Activated CD4-positive, alpha-beta memory T cell treated with anti-CD3 and anti-CD28 coated beads, Interleukin-2, amount 10 ng/mL, durations not matched to agents 7 days and 5 days (primary cell): ENCODE measurements at regions not wholly inside any gene's neighbourhood (a gene's known extent, or its start where the extent isn't known, plus 50 kb on each side); places are given as distances from the start of the nearest gene placed in this dataset.

Source experiments
- CTCF ChIA-PET: fragments of 350-600 bp; sonication (Branson Sonifier 250); formaldehyde crosslinking; loops from one replicate; lab custom pipeline; 2021; ENCODE audit warnings: antibody characterized with exemption, inconsistent platforms; lab: Charles Lee
- POLR2A ChIA-PET: fragments of 350-600 bp; sonication (Branson Sonifier 250); formaldehyde crosslinking; loops from one replicate; lab custom pipeline; 2021; ENCODE audit warnings: antibody characterized with exemption; lab: Charles Lee
- DNase-seq: peaks from one replicate; pipeline ENCODE4 v3.0.0-alpha.2; 2020
- H3K27ac Mint-ChIP-seq: one replicate; pipeline ENCODE4 v1.8.0; 2021; ENCODE audit warnings: mild to moderate bottlenecking, mixed read lengths
- H3K27me3 Mint-ChIP-seq: one replicate; pipeline ENCODE4 v1.8.0; 2021; ENCODE audit warnings: mixed read lengths
- H3K36me3 Mint-ChIP-seq: one replicate; pipeline ENCODE4 v1.8.0; 2021; ENCODE audit warnings: low read depth, mixed read lengths
- H3K4me1 Mint-ChIP-seq: one replicate; pipeline ENCODE4 v1.8.0; 2021; ENCODE audit warnings: mixed read lengths
- H3K4me3 Mint-ChIP-seq: one replicate; pipeline ENCODE4 v1.8.0; 2021; ENCODE audit warnings: mild to moderate bottlenecking, mixed read lengths
- H3K9me3 Mint-ChIP-seq: one replicate; pipeline ENCODE4 v1.8.0; 2021; ENCODE audit warnings: mixed read lengths

DNA sequence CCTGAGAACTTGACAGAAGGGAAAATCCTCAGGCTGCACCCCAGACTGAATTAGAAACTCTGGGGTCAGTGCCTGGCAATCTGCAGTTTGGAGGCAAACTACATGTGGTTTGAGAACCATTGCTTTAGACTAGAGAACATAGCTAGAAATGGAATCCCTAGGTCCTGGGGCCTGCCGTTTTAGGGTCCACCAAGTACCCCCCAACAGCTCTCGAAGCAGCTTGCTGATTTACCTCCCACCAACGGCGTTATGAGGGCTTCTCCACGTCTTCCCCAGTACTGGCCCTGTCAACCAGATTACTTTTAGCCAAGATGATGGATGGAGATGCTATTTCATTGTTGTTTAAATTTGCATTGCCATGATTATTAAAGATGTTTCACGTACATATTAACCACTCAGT, 272.5 kb downstream of the XXYLT1 start:
- H3K4me3 Mint-ChIP-seq: no peak overlapping the region
- no peaks in the 10 kb centered on the region for H3K4me1 Mint-ChIP-seq
- CTCF ChIA-PET: no interaction called here
- H3K9me3 Mint-ChIP-seq: no peaks in the 10 kb centered on the region
- H3K27me3 Mint-ChIP-seq: peaks cover 15% of the 10 kb centered on the region
- DNase-seq: no peak
- H3K36me3 Mint-ChIP-seq: no peaks in the 10 kb centered on the region
- POLR2A ChIA-PET: no interaction called here
- no peak overlapping the region for H3K27ac Mint-ChIP-seq

DNA sequence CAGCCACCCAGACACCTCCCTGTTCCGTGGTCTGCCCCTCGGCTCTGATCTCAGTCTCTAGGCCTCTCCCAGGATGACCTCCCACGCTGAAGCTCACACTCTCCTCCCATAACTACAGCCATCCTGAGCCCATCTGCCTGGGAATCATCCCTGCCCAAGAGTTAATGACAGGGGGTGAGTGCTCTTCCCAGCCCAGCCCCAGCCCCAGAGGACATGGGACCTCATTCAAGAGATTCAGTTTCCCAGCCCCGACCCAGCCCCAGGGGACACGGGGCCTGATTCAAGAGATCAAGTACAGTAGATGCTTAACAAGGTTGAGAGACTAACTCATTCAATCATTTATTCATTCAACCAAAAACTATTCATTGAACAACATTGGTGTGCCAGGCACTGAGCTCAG, 272.0 kb downstream of the XXYLT1 start:
- ChIA-PET POLR2A (no interaction called here), CTCF (no interaction called here)
- no peaks in the 10 kb centered on the region for H3K36me3 Mint-ChIP-seq
- no peak for DNase-seq
- no peak overlapping the region for H3K27ac Mint-ChIP-seq
- H3K27me3 Mint-ChIP-seq: peaks cover 20% of the 10 kb centered on the region
- no peaks in the 10 kb centered on the region for H3K9me3 Mint-ChIP-seq
- no peaks in the 10 kb centered on the region for H3K4me1 Mint-ChIP-seq
- no peak overlapping the region for H3K4me3 Mint-ChIP-seq

DNA sequence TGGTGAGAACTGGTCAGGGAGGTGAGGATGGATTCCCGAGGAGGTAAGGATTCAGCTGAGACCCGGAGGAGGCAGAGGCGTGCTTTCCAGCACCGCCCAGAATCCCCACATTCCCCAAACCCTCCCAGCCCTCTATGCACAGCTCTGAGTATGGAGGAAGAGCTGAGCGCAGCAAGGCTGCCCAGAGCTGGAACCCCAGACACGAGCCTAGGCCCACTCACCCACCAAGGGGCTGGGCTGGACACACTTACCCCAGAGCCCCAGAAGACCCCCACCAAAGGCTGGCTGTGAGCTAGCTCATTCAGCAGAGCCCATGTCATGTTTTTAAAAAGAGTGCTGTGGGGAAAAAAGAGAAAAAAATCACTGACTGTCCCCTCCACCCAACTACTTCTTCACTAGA, 271.5 kb downstream of the XXYLT1 start:
- peaks cover 22% of the 10 kb centered on the region for H3K27me3 Mint-ChIP-seq
- ChIA-PET CTCF (no interaction called here), POLR2A (no interaction called here)
- H3K4me3 Mint-ChIP-seq: no peak overlapping the region
- no peaks in the 10 kb centered on the region for H3K4me1 Mint-ChIP-seq
- no peak overlapping the region for H3K27ac Mint-ChIP-seq
- H3K36me3 Mint-ChIP-seq: no peaks in the 10 kb centered on the region
- DNase-seq: no peak
- H3K9me3 Mint-ChIP-seq: no peaks in the 10 kb centered on the region

DNA sequence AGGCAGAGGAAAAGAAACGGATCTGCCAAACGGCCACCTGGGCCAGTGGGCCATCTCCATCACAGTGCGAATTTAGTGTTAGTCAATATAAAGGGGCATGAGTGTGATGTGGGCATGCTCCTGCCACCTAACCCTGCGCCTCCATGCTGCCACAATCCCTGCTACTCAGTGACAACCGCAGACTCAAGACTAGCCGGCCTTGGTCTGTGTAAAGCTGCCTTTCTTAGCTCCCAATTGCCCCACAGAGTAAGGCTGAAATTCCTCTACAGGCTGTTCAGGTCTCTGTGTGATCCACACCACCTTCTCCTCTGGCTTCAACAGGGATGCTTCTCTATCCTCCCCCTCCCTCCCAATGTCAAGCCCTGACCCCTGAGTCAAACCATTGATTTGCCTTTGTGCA, 269.7 kb downstream of the XXYLT1 start:
- CTCF ChIA-PET: interaction anchor here (1.2 kb wide), 1 partner anchor 319 kb away, joined by 3 read pairs; no protein-coding TSS in a partner anchor
- no peaks in the 10 kb centered on the region for H3K36me3 Mint-ChIP-seq

DNA sequence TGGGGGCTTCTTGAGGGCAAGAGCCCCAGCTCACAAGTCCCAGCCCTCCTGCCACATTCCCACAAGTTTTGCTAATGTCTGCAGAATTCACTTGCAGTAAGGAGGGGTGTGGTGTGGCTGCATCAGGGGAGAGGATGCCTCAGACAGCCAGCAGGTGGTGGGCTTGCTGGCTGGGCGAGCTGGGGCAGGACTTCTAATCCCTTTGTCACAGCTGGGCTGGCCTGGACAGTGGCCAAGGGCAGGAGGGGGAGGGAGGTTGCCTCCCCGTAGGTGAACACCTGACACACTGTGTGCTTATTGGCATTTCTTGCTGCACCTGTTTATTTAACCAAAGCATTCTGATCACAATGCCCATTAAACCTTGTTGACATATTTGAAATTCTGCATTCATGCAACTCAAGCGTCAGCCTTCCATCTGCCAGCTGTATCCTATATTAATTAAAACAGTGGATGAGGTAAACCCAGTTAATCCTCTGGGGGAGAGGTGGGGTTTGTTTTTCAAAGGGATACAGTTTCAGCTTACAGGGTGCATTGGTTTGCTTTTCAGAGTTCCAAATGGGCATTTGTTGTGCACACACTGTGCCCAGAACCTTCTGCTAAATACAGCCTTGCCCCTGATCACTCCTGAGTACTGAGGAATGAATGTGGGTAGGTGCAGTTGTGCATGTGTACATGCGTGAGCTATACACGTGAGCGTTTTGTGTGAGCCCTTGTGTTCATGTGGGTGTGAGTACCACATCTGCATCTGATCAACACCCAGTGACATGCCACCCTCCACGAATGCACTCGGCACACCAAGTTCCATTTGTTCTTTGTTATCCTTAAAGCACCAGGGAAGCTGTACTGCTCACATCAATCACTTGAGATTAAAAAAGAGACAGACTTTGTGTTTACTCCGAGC, 268.7 kb downstream of the XXYLT1 start:
- peak; percentile 17 for DNase-seq

More for the DNA sequence above, 269.7 kb downstream of the XXYLT1 start:
- Mint-ChIP-seq H3K27me3 (peaks cover 20% of the 10 kb centered on the region), H3K4me1 (no peaks in the 10 kb centered on the region), H3K27ac (no peak overlapping the region), H3K9me3 (no peaks in the 10 kb centered on the region), H3K4me3 (no peak overlapping the region)
- no peak for DNase-seq
- POLR2A ChIA-PET: no interaction called here

DNA sequence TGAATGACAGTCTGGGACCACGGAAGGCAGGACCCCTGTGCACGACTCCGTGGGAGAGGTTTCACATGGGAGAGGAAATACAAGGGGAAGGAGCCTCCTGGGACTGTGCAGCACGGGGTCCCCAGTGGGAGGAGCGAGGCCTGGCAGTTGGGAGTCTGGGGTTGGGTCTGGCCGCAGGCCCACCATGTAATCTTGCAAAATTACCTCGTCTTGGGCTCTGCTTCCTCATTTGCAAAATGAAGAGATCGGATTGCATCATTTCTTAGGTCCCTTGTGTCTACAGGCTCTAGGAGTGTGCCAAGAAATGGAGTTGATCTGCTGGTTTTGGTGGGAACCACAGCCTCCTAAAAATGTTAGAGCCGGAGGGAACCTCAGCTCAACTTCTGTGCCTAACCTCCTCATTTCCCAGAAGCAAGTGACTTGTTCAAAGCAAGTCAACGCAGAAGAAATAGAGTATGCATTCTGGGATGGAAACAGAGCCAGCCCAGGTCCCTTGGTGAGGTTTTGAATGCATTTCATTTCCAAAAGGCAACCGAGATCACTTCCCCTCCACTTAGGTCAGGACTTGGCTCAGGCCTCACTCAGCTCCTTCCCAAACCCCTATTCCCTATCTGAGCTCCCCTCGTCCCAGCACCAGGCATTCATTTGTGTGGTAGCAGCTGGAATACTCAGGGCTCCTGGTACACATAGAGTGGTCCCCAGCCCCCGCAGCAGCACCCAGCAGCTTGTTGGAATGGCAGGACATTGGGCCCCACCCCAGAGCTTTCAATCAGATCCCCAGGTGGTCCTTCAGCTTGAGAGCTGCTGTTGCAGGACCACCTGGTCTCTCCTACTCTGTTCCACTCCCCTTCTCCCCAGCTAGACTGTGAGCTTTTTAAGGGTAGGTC, 267.7 kb downstream of the XXYLT1 start:
- no peak overlapping the region for H3K27ac Mint-ChIP-seq
- no peak overlapping the region for H3K4me3 Mint-ChIP-seq
- no peaks in the 10 kb centered on the region for H3K4me1 Mint-ChIP-seq
- CTCF ChIA-PET: interaction anchor here (1.0 to 1.7 kb wide), 4 partner anchors 9 to 103 kb away, joined by 3 to 4 read pairs (median 3); no protein-coding TSS in a partner anchor
- H3K27me3 Mint-ChIP-seq: peaks cover 23% of the 10 kb centered on the region
- no peaks in the 10 kb centered on the region for H3K36me3 Mint-ChIP-seq
- no peaks in the 10 kb centered on the region for H3K9me3 Mint-ChIP-seq
- POLR2A ChIA-PET: interaction anchor here (1.5 kb wide), 1 partner anchor 101 kb away, joined by 3 read pairs; no protein-coding TSS in a partner anchor
- DNase-seq: peak; percentile 5

More for the DNA sequence above, 268.7 kb downstream of the XXYLT1 start:
- H3K27me3 Mint-ChIP-seq: peaks cover 19% of the 10 kb centered on the region
- no peak overlapping the region for H3K4me3 Mint-ChIP-seq
- no peaks in the 10 kb centered on the region for H3K4me1 Mint-ChIP-seq
- CTCF ChIA-PET: interaction anchor here (1.0 to 1.7 kb wide), 5 partner anchors 10 to 320 kb away, joined by 3 to 4 read pairs (median 3); no protein-coding TSS in a partner anchor
- no peaks in the 10 kb centered on the region for H3K36me3 Mint-ChIP-seq
- H3K9me3 Mint-ChIP-seq: no peaks in the 10 kb centered on the region
- H3K27ac Mint-ChIP-seq: no peak overlapping the region
- POLR2A ChIA-PET: interaction anchor here (1.5 kb wide), 1 partner anchor 102 kb away, joined by 3 read pairs; no protein-coding TSS in a partner anchor

DNA sequence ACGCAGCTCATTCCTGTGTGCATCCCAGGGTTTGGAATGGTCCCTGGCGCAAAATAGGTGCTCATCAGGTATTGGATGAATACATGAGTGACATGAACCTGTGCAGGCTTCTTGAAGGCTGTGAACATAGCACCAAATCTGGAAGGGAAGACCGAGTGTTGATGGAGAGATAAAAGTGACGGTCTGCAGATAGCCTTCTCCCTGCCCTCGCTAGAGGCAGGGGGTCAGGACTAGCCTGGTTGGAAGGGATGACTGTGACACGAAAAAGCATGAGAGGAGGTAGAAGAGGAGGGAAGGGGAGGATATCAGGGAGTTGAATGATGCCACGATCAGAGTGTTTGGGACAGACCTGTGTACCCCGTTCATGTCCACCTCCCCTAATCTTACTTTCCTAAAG, 267.1 kb downstream of the XXYLT1 start:
- ChIA-PET POLR2A (interaction anchor here (1.5 kb wide), 1 partner anchor 100 kb away, joined by 3 read pairs; no protein-coding TSS in a partner anchor), CTCF (interaction anchor here (1.4 kb wide), 1 partner anchor 8 kb away, joined by 3 read pairs; no protein-coding TSS in a partner anchor)
- Mint-ChIP-seq H3K4me3 (no peak overlapping the region), H3K9me3 (no peaks in the 10 kb centered on the region), H3K36me3 (no peaks in the 10 kb centered on the region), H3K27me3 (peaks cover 22% of the 10 kb centered on the region), H3K4me1 (no peaks in the 10 kb centered on the region), H3K27ac (no peak overlapping the region)
- no peak for DNase-seq

DNA sequence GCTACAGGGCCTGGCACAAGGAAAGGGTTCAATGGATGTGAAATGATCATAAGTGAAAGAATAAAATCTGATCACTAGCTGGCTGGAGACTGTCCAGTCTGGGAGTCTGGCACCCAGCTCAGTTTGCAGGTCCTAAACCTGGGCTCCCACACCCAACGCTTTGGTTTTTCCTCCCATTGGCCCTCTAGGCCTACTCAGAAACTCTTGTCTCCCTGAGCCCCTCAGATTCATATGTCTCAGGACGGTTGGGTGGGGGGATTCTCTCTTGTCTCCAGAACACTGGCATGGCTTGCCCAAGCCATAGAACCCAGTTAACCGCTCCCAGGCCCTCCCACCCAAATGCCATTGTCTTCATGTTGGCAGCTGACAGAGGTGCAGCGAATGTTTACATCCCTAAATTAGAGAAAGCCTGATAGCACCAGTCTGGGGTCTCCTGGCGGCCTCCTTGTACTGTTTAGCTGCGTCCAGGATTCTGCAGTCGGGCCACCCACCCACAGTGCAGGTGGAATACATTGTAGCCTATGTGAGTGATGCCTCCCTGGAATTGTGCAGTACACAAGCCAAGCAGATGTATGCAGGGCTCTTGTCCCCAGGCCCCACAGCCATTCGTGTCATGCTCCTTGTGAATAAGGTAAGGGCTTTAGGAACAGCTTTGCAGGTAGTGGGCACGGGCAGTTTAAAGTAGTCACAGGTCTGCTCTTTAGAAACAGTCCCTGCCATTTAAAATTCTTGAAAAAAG, 266.3 kb downstream of the XXYLT1 start:
- no peak overlapping the region for H3K4me3 Mint-ChIP-seq
- no peaks in the 10 kb centered on the region for H3K9me3 Mint-ChIP-seq
- H3K27me3 Mint-ChIP-seq: peaks cover 20% of the 10 kb centered on the region
- DNase-seq: no peak
- ChIA-PET CTCF (no interaction called here), POLR2A (no interaction called here)
- no peaks in the 10 kb centered on the region for H3K4me1 Mint-ChIP-seq
- H3K27ac Mint-ChIP-seq: no peak overlapping the region
- H3K36me3 Mint-ChIP-seq: no peaks in the 10 kb centered on the region

DNA sequence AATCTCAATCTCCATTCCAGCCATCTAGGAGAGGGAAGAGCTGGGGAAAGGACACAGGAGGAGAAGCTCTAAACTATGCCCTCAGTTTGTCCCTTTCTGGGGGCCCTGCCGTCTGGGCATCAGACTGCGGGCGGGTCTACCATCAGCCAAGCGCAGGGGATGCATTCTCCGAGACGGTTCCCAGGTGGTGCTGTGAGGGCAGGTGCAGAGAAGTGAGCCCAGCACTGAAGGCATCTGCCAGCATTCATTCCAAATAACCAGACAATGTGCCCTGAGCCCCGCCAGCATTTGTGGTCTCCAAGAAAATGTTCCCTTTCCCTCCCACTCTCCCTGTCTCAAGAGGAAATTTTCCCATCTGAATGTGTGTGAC, 265.7 kb downstream of the XXYLT1 start:
- no peak for DNase-seq
- H3K36me3 Mint-ChIP-seq: no peaks in the 10 kb centered on the region
- H3K4me1 Mint-ChIP-seq: no peaks in the 10 kb centered on the region
- no peak overlapping the region for H3K4me3 Mint-ChIP-seq
- no peaks in the 10 kb centered on the region for H3K9me3 Mint-ChIP-seq
- ChIA-PET POLR2A (no interaction called here), CTCF (no interaction called here)
- H3K27me3 Mint-ChIP-seq: peaks cover 20% of the 10 kb centered on the region
- H3K27ac Mint-ChIP-seq: no peak overlapping the region

DNA sequence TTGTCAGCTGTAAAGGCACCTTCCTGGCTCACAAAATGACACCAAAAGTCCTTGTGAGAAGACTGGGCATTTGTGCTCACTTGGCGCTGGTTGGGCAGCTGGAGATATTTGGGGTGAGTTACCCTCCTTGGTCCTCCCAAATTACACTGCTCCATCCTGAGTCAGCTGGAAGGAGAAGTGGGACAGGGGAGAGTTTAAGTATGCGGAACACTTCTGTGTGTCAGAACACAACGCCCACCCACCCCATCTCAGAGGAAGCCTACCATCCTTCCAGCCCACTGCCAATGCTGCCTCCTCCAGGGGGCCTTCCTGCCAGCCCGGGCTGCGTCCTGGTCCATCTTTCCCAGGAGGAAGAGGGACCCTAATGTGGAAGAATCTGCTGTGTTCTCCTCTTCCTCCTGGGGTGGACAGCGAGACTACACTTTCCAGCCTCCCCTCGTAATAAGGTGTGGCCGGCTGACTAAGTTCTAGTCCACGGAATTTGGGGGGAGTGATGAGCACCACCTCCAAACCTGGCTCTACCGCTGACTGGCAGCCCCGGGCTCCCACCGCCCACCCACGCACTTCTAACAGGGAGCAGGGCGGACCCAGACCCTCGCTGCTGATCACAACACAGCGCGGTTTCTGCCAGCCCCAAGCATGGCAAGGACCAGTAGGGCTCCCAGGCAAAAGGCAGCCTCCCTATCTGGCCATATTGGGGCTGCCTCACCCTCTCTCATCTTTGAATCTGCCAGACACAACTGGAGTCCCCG, 265.0 kb downstream of the XXYLT1 start:
- DNase-seq: no peak
- POLR2A ChIA-PET: no interaction called here
- H3K9me3 Mint-ChIP-seq: no peaks in the 10 kb centered on the region
- H3K4me1 Mint-ChIP-seq: no peaks in the 10 kb centered on the region
- no peak overlapping the region for H3K4me3 Mint-ChIP-seq
- peaks cover 20% of the 10 kb centered on the region for H3K27me3 Mint-ChIP-seq
- H3K27ac Mint-ChIP-seq: no peak overlapping the region
- CTCF ChIA-PET: no interaction called here
- H3K36me3 Mint-ChIP-seq: no peaks in the 10 kb centered on the region

DNA sequence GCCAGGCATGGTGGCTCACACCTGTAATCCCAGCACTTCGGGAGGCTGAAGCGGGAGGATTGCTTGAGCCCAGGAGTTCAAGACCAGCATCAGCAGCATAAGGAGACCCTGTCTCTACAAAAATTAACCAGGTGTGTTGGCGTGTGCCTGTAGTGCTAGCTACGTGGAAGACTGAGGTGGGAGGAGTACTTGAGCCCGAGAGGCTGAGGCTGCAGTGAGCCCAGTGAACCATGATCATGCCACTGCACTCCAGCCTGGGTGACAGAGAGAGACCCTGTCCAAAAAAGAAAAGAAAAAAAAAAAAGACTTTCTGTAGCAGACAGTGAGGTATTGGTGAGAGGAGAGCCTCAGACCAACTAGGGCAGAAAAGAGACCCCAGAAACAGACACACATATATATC, 263.8 kb downstream of the XXYLT1 start:
- Mint-ChIP-seq H3K4me1 (no peaks in the 10 kb centered on the region), H3K4me3 (no peak overlapping the region), H3K36me3 (no peaks in the 10 kb centered on the region), H3K27me3 (peaks cover 18% of the 10 kb centered on the region), H3K27ac (no peak overlapping the region), H3K9me3 (no peaks in the 10 kb centered on the region)
- no peak for DNase-seq
- ChIA-PET POLR2A (no interaction called here), CTCF (no interaction called here)

DNA sequence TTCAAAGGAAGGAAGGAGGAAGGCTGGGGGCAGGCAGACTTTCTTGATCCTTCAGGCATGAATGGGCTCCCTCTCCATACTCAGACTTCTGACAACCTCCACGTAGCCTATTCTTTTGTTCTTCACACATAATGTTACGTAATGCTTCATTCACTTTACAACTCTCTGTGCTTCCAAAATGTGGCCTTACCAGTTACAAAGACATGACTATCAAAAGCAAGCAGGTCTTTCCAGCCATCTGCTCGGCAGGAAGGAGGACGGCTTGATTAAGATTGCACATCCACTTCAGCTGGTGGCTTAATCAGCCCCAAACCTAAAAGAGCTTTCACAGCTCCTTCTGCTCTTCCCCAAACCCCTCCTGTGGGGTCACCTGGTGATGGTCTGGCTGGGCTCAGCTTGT, 263.2 kb downstream of the XXYLT1 start:
- CTCF ChIA-PET: no interaction called here

More for the DNA sequence above, 263.2 kb downstream of the XXYLT1 start:
- H3K4me3 Mint-ChIP-seq: no peak overlapping the region
- H3K36me3 Mint-ChIP-seq: no peaks in the 10 kb centered on the region
- no peak for DNase-seq
- POLR2A ChIA-PET: no interaction called here
- H3K27me3 Mint-ChIP-seq: peaks cover 16% of the 10 kb centered on the region
- H3K9me3 Mint-ChIP-seq: no peaks in the 10 kb centered on the region
- no peaks in the 10 kb centered on the region for H3K4me1 Mint-ChIP-seq
- H3K27ac Mint-ChIP-seq: no peak overlapping the region
